Uterus (tissue), 2 donors: ENCODE measurements at regions not wholly inside any gene's neighbourhood (a gene's known extent, or its start where the extent isn't known, plus 50 kb on each side); places are given as distances from the start of the nearest gene placed in this dataset.

Source experiments
- CTCF ChIP-seq, 4 experiments: fragments of 200-600 bp in 2 of 4; fragments of 450-650 bp in 2 of 4; sonication (generic) in 2 of 4; IDR thresholded peaks; one replicate each; pipeline ENCODE4 v1.5.1; 2016 to 2019; ENCODE audit warnings: antibody characterized with exemption in 4 of 4, mild to moderate bottlenecking in 2 of 4, moderate library complexity in 1 of 4
- POLR2A ChIP-seq, 2 donors: fragments of 450-650 bp; IDR thresholded peaks; one replicate each; pipeline ENCODE4 v1.6.1; 2016; ENCODE audit warnings: antibody characterized with exemption in 2 of 2, mild to moderate bottlenecking in 1 of 2, moderate library complexity in 1 of 2

- TF ChIP-seq POLR2A (IDR thresholded peaks at IDR 0.05) (no peak), CTCF (IDR thresholded peaks at IDR 0.05) (no peak)
These were observed 656.9 kb downstream of the MTRR start for GRCh38 chr5:8525819-8526218.
